H1 (cell line): ENCODE measurements at regions not wholly inside any gene's neighbourhood (a gene's known extent, or its start where the extent isn't known, plus 50 kb on each side); places are given as distances from the start of the nearest gene placed in this dataset.

Source experiments
- GABPA ChIP-seq: IDR thresholded peaks from 2 replicates; pipeline ENCODE4 v1.6.1; 2011; ENCODE audit warnings: mild to moderate bottlenecking, low read length, moderate library complexity, borderline replicate concordance; ENCODE audit not compliant: insufficient read depth
- JUND ChIP-seq: IDR thresholded peaks from 2 replicates; pipeline ENCODE4 v1.6.1; 2011; ENCODE audit warnings: mild to moderate bottlenecking, improper control_type of control experiment, low read length
- TAF1 ChIP-seq: IDR thresholded peaks from 2 replicates; pipeline ENCODE4 v1.6.1; 2011; ENCODE audit warnings: mild to moderate bottlenecking, low read depth, low read length
- TEAD4 ChIP-seq: IDR thresholded peaks from 2 replicates; pipeline ENCODE4 v1.6.1; 2012; ENCODE audit warnings: low read depth, low read length, inconsistent platforms, mixed read lengths

GRCh38 chr12:74889563-74890236 is 319.9 kb downstream of the KCNC2 start (continued):
- no peak for TF ChIP-seq JUND
- no peak for TF ChIP-seq GABPA
- TF ChIP-seq TEAD4: no peak
- TF ChIP-seq TAF1: no peak
- TF ChIP-seq, all 59 proteins: peak for 0
